ENCODE measurements at regions not wholly inside any gene's neighbourhood (a gene's known extent, or its start where the extent isn't known, plus 50 kb on each side); places are given as distances from the start of the nearest gene placed in this dataset.
A peak's percentile ranks its signal among the peaks of the same experiment; 100 is the strongest.

DNA sequence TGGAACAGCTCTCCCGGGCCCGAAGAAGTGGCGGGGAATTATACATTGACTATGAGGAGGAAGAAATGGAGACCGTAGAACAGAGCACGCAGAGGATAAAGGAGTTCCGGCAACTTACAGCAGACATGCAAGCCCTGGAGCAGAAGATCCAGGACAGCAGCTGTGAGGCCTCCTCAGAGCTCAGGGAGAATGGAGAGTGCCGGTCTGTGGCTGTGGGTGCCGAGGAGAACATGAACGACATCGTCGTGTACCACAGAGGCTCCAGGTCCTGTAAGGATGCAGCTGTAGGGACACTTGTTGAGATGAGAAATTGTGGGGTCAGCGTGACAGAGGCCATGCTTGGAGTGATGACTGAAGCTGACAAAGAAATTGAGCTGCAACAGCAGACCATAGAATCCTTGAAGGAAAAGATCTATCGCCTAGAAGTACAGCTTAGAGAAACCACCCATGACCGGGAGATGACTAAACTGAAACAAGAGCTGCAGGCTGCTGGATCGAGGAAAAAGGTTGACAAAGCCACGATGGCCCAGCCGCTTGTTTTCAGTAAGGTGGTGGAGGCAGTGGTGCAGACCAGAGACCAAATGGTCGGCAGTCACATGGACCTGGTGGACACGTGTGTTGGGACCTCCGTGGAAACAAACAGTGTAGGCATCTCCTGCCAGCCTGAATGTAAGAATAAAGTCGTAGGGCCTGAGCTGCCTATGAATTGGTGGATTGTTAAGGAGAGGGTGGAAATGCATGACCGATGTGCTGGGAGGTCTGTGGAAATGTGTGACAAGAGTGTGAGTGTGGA, 129.5 kb upstream of the DMRT1 start:
- Histone ChIP-seq H3K4me2 (ENCODE audit: low read depth, low read length) (no peak overlapping the region), H3K9me1 (ENCODE audit: insufficient read depth, low read length) (peaks cover 28% of the 10 kb centered on the region)
- BruUV-seq (replicated peaks) = no TSS peak

More for the DNA sequence above, 129.5 kb upstream of the DMRT1 start:
- Histone ChIP-seq H3K27me3 (ENCODE audit: control insufficient read depth, insufficient read depth, low read length) (no peaks in the 10 kb centered on the region), H4K8ac (ENCODE audit: low read depth in 2 of 2, low read length in 2 of 2) (no peak overlapping the region), H3K36me3 (ENCODE audit: control insufficient read depth, insufficient read depth, low read length) (peaks cover 27% of the 10 kb centered on the region), H2BK15ac (ENCODE audit: low read depth, low read length) (no peak overlapping the region), H3K79me1 (ENCODE audit: low read depth in 1 of 2, low read length in 2 of 2) (peaks cover 30 to 65% of the 10 kb centered on the region in 2 experiments), H3K4ac (ENCODE audit: low read depth, low read length) (peak overlapping the region; percentile 27; the same call in 1 of the 2 replicates), H4K20me1 (ENCODE audit: insufficient read depth, low read length) (no peaks in the 10 kb centered on the region), H2BK5ac (ENCODE audit: low read depth, low read length, poor library complexity, severe bottlenecking) (no peak overlapping the region), H3K9ac (ENCODE audit: low read depth, low read length) (no peak overlapping the region), H3K56ac (ENCODE audit: extremely low read depth, insufficient read depth, low read length) (no peak overlapping the region), H4K5ac (ENCODE audit: low read depth, low read length) (no peak overlapping the region), H4K91ac (ENCODE audit: insufficient read depth, low read depth, low read length) (no peak overlapping the region), H2AK5ac (ENCODE audit: low read depth, low read length) (no peak overlapping the region), H3K14ac (replicated peaks; ENCODE audit: low read depth, low read length) (no peak overlapping the region), H2AFZ (replicated peaks; ENCODE audit: low read length, poor library complexity) (no peak overlapping the region), H2BK20ac (ENCODE audit: low read depth, low read length) (no peak overlapping the region), H3K4me3 (ENCODE audit: insufficient read depth, low read depth, low read length) (no peak overlapping the region), H3K23ac (ENCODE audit: low read depth, low read length) (no peak overlapping the region; the same call in 1 of the 2 replicates), H3K27ac (ENCODE audit: insufficient read depth, low read length) (no peak overlapping the region), H2AK9ac (replicated peaks; ENCODE audit: low read depth, low read length, poor library complexity) (peak overlapping the region; percentile 19), H2BK120ac (ENCODE audit: low read depth, low read length) (no peak overlapping the region), H3K9me3 (ENCODE audit: control insufficient read depth, insufficient read depth, low read length) (no peaks in the 10 kb centered on the region), H3K18ac (ENCODE audit: low read depth, low read length) (no peak overlapping the region), H3K4me1 (ENCODE audit: control insufficient read depth, insufficient read depth, low read length) (peaks cover 16% of the 10 kb centered on the region)
- 94% methylated on average over 18 of the region's 22 CpGs; no CpG with 5 or more reads in 1 of the 2 experiments for WGBS, 2 experiments (ENCODE audit: extremely low coverage in 2 of 2, insufficient read length in 1 of 2)
- intact Hi-C loops (cut with micrococcal nuclease) = no loop called here
- no peak for TF ChIP-seq FOS (IDR thresholded peaks at IDR 0.05; ENCODE audit: low read depth, low read length)
- no peak for TF ChIP-seq RFX5 (IDR thresholded peaks at IDR 0.05; ENCODE audit: low read depth, low read length)
- TF ChIP-seq RCOR1 (IDR thresholded peaks at IDR 0.05; ENCODE audit: insufficient replicate concordance, low read length) = no peak
- no peak for ATAC-seq (ENCODE audit: low read depth)
- CTCF ChIA-PET = interaction anchor here (0.5 kb wide), 1 partner anchor 57 kb away, joined by 5 read pairs; no protein-coding TSS in a partner anchor
- in situ Hi-C loops (cut with MboI; ENCODE audit: low sequenced_read_pairs) = no loop called here
- dilution Hi-C loops (cut with HindIII; ENCODE audit: low sequenced_read_pairs, unreplicated experiment) = no loop called here
- POLR2A ChIA-PET (ENCODE audit: unreplicated experiment) = no interaction called here
- DNase-seq = no peak

All from IMR-90 (cell line).